ENCODE measurements at regions not wholly inside any gene's neighbourhood (a gene's known extent, or its start where the extent isn't known, plus 50 kb on each side); places are given as distances from the start of the nearest gene placed in this dataset.

- intact Hi-C loops (cut with micrococcal nuclease; ENCODE audit: unreplicated experiment), result no loop called here
- H3K36me3 ChIP-seq (ENCODE audit: low read depth), result no peaks in the 10 kb centered on the region
- no peak overlapping the region for H3K4me2 ChIP-seq
- H3K9me3 ChIP-seq (ENCODE audit: insufficient read depth, low read depth), result peaks cover 4% of the 10 kb centered on the region; the same call in 1 of the 2 replicates
- no peak overlapping the region for H3K27ac ChIP-seq
- H3K4me1 ChIP-seq (replicated peaks; ENCODE audit: insufficient read depth), result no peaks in the 10 kb centered on the region
- CTCF ChIA-PET, result no interaction called here
- BruUV-seq (replicated peaks), result no TSS peak
- H3K79me2 ChIP-seq (ENCODE audit: low read depth), result no peaks in the 10 kb centered on the region
- POLR2A ChIA-PET (ENCODE audit: unreplicated experiment), result no interaction called here
- TF ChIP-seq CTCF (conservative IDR thresholded peaks at IDR 0.05) (no peak), EZH2 (IDR thresholded peaks at IDR 0.05; ENCODE audit: low read depth) (no peak)
- no peaks in the 10 kb centered on the region; the same call in 1 of the 2 replicates for H3K9me2 ChIP-seq (ENCODE audit: insufficient read depth)
- H3F3A ChIP-seq (ENCODE audit: insufficient read depth, low read depth), result no peaks in the 10 kb centered on the region
- no peaks in the 10 kb centered on the region for H4K20me1 ChIP-seq (ENCODE audit: insufficient read depth)
- no peak overlapping the region for H2AFZ ChIP-seq
- H3K4me3 ChIP-seq, result no peak overlapping the region
- no peak for DNase-seq
- H3K27me3 ChIP-seq (ENCODE audit: insufficient read depth, low read depth), result no peaks in the 10 kb centered on the region
These were observed 78.5 kb downstream of the CD83 start for GRCh38 chr6:14196026-14196425.

- POLR2A ChIA-PET (ENCODE audit: unreplicated experiment), result no interaction called here
These were observed 79.5 kb downstream of the CD83 start for GRCh38 chr6:14197118-14197517.

GRCh38 chr6:14200047-14200446 lies 82.5 kb downstream of the CD83 start:
- Histone ChIP-seq H3F3A (ENCODE audit: insufficient read depth, low read depth) (no peaks in the 10 kb centered on the region), H2AFZ (no peak overlapping the region), H3K79me2 (ENCODE audit: low read depth) (no peaks in the 10 kb centered on the region), H4K20me1 (ENCODE audit: insufficient read depth) (no peaks in the 10 kb centered on the region), H3K27ac (no peak overlapping the region), H3K27me3 (ENCODE audit: insufficient read depth, low read depth) (no peaks in the 10 kb centered on the region), H3K9me3 (ENCODE audit: insufficient read depth, low read depth) (peaks cover 4% of the 10 kb centered on the region; the same call in 1 of the 2 replicates), H3K4me1 (replicated peaks; ENCODE audit: insufficient read depth) (no peaks in the 10 kb centered on the region), H3K4me3 (no peak overlapping the region), H3K36me3 (ENCODE audit: low read depth) (no peaks in the 10 kb centered on the region), H3K9me2 (ENCODE audit: insufficient read depth) (no peaks in the 10 kb centered on the region; the same call in 1 of the 2 replicates), H3K4me2 (no peak overlapping the region)
- no TSS peak for BruUV-seq (replicated peaks)
- CTCF ChIA-PET, result no interaction called here
- POLR2A ChIA-PET (ENCODE audit: unreplicated experiment), result no interaction called here
- TF ChIP-seq CTCF (conservative IDR thresholded peaks at IDR 0.05) (no peak), EZH2 (IDR thresholded peaks at IDR 0.05; ENCODE audit: low read depth) (no peak)
- no peak for DNase-seq
- intact Hi-C loops (cut with micrococcal nuclease; ENCODE audit: unreplicated experiment), result no loop called here

More at GRCh38 chr6:14197118-14197517, 79.5 kb downstream of the CD83 start:
- no peak overlapping the region for H3K4me3 ChIP-seq
- no TSS peak for BruUV-seq (replicated peaks)
- no peak for TF ChIP-seq CTCF (conservative IDR thresholded peaks at IDR 0.05)
- TF ChIP-seq EZH2 (IDR thresholded peaks at IDR 0.05; ENCODE audit: low read depth), result no peak
- H3K79me2 ChIP-seq (ENCODE audit: low read depth), result no peaks in the 10 kb centered on the region
- no peak overlapping the region for H2AFZ ChIP-seq
- H3K27me3 ChIP-seq (ENCODE audit: insufficient read depth, low read depth), result no peaks in the 10 kb centered on the region
- intact Hi-C loops (cut with micrococcal nuclease; ENCODE audit: unreplicated experiment), result no loop called here
- H3F3A ChIP-seq (ENCODE audit: insufficient read depth, low read depth), result no peaks in the 10 kb centered on the region
- H4K20me1 ChIP-seq (ENCODE audit: insufficient read depth), result no peaks in the 10 kb centered on the region
- H3K9me3 ChIP-seq (ENCODE audit: insufficient read depth, low read depth), result peaks cover 4% of the 10 kb centered on the region; the same call in 1 of the 2 replicates
- no peaks in the 10 kb centered on the region for H3K4me1 ChIP-seq (replicated peaks; ENCODE audit: insufficient read depth)
- CTCF ChIA-PET, result interaction anchor here (0.6 kb wide), 1 partner anchor 1267 kb away, joined by 3 read pairs; no protein-coding TSS in a partner anchor
- no peaks in the 10 kb centered on the region for H3K36me3 ChIP-seq (ENCODE audit: low read depth)
- H3K27ac ChIP-seq, result no peak overlapping the region
- H3K9me2 ChIP-seq (ENCODE audit: insufficient read depth), result no peaks in the 10 kb centered on the region; the same call in 1 of the 2 replicates
- H3K4me2 ChIP-seq, result no peak overlapping the region
- DNase-seq, result no peak
